ENCODE measurements at regions not wholly inside any gene's neighbourhood (a gene's known extent, or its start where the extent isn't known, plus 50 kb on each side); places are given as distances from the start of the nearest gene placed in this dataset.

DNA sequence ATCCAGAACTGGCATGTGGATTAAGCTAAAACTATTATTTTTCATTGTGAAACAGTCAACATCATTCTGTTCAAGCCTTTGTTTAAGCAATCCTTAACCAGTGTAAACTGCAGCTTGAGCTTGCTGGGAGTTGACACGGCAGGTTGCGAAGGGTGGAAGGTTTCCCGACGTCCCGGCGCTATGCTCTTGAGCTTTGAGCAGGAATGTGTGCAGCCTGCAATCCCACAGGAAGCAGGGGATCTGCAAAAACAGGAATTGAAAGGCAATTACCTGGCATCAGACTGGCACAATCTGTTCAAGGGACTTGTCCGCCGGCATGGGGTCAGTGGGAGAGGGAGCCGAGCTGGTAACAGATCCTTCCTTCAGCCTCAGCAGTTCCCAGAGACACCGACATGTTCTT is 586.7 kb upstream of the SGCG start:
- ChIA-PET POLR2A (no interaction called here), CTCF (no interaction called here)
- no peaks in the 10 kb centered on the region for H3K9me3 ChIP-seq (ENCODE audit: control insufficient read depth, insufficient read depth, low read depth, low read length)
- peaks cover 4% of the 10 kb centered on the region; the same call in 1 of the 2 replicates for H3K4me1 ChIP-seq (ENCODE audit: control insufficient read depth, insufficient read depth, low read length)
- H3K27ac ChIP-seq (ENCODE audit: extremely low read depth, low read depth, low read length) = no peak overlapping the region
- H3K4me3 ChIP-seq (ENCODE audit: low read depth, low read length) = no peak overlapping the region
- TF ChIP-seq SCRT1 (tag by site-specific recombination; IDR thresholded peaks at IDR 0.05; ENCODE audit: borderline replicate concordance) = no peak
- TF ChIP-seq OVOL3 (tag by site-specific recombination; IDR thresholded peaks at IDR 0.05) = no peak
- no peak for TF ChIP-seq ZNF302 (tag by site-specific recombination; IDR thresholded peaks at IDR 0.05; ENCODE audit: low read depth)
- no peak for TF ChIP-seq ZFP37 (tag by site-specific recombination; IDR thresholded peaks at IDR 0.05)
- H3K36me3 ChIP-seq (ENCODE audit: control insufficient read depth in 2 of 2, insufficient read depth in 1 of 2, low read length in 2 of 2) = no peaks in the 10 kb centered on the region

DNA sequence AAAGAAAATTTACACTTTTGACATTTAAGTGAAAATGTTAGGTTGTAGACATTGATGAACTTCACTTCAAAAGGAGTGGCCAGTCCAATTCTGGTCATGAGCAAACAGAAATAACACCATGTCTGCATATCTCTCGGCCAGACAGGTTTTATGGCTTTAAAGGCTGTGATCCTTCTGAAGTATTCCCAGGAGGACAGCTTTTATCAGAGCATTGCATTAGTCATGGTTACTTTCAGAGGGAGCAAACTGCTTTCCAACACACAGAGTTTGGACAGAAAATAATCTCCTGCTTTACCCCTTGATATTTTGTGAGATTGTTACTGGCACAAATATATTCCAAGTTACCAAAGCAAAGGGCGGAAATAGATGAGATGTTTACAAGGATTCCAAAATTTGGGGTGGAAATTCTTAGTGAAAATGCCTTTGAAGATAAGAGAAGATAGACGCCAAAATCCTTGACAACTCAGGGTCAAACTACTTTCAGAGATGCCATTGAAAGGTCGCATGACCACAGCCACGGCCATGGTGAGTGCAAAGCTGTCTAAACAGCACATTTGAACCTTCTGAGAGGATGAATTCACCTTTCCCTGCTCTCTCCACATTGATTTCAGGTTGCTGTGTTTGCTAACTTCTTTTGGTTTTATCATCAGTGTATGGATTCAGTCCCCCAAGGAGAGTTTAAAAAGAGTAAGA is 584.5 kb upstream of the SGCG start:
- ChIA-PET CTCF (no interaction called here), POLR2A (no interaction called here)
- Histone ChIP-seq H3K4me1 (ENCODE audit: control insufficient read depth, insufficient read depth, low read length) (peaks cover 4% of the 10 kb centered on the region; the same call in 1 of the 2 replicates), H3K27ac (ENCODE audit: extremely low read depth, low read depth, low read length) (no peak overlapping the region; the same call in 1 of the 2 replicates), H3K9me3 (ENCODE audit: control insufficient read depth, insufficient read depth, low read depth, low read length) (no peaks in the 10 kb centered on the region), H3K36me3 (ENCODE audit: control insufficient read depth in 2 of 2, insufficient read depth in 1 of 2, low read length in 2 of 2) (no peaks in the 10 kb centered on the region), H3K4me3 (ENCODE audit: low read depth, low read length) (no peak overlapping the region)
- TF ChIP-seq, protein P1, sequence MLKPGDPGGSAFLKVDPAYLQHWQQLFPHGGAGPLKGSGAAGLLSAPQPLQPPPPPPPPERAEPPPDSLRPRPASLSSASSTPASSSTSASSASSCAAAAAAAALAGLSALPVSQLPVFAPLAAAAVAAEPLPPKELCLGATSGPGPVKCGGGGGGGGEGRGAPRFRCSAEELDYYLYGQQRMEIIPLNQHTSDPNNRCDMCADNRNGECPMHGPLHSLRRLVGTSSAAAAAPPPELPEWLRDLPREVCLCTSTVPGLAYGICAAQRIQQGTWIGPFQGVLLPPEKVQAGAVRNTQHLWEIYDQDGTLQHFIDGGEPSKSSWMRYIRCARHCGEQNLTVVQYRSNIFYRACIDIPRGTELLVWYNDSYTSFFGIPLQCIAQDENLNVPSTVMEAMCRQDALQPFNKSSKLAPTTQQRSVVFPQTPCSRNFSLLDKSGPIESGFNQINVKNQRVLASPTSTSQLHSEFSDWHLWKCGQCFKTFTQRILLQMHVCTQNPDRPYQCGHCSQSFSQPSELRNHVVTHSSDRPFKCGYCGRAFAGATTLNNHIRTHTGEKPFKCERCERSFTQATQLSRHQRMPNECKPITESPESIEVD (tag by site-specific recombination; IDR thresholded peaks at IDR 0.05) = 0 out of 2 replicates have a peak, but pooled peaks have one; percentile 22
- TF ChIP-seq GLI2 (tag by site-specific recombination; IDR thresholded peaks at IDR 0.05; ENCODE audit: borderline replicate concordance, low read depth) (no peak), ZNF202 (tag by site-specific recombination; IDR thresholded peaks at IDR 0.05; ENCODE audit: borderline replicate concordance) (no peak), ZNF114 (tag by site-specific recombination; IDR thresholded peaks at IDR 0.05) (no peak), ZNF521 (tag by site-specific recombination; IDR thresholded peaks at IDR 0.05) (no peak), ZNF335 (tag by site-specific recombination; conservative IDR thresholded peaks at IDR 0.05) (no peak), TRIM28 (IDR thresholded peaks at IDR 0.05; ENCODE audit: borderline replicate concordance, low read length) (peak; percentile 70; the same call in 1 of the 2 replicates), ZNF302 (tag by site-specific recombination; IDR thresholded peaks at IDR 0.05; ENCODE audit: low read depth) (no peak), MYNN (tag by site-specific recombination; IDR thresholded peaks at IDR 0.05; ENCODE audit: borderline replicate concordance) (no peak), SALL2 (tag by site-specific recombination; IDR thresholded peaks at IDR 0.05; ENCODE audit: borderline replicate concordance) (no peak), ZNF292 (tag by site-specific recombination; IDR thresholded peaks at IDR 0.05; ENCODE audit: borderline replicate concordance, low read depth) (no peak), ZNF510 (tag by site-specific recombination; IDR thresholded peaks at IDR 0.05; ENCODE audit: insufficient replicate concordance) (no peak), ZNF184 (tag by site-specific recombination; IDR thresholded peaks at IDR 0.05) (no peak), TCF7L2 (IDR thresholded peaks at IDR 0.05; ENCODE audit: borderline replicate concordance, low read depth, low read length) (peak; percentile 94), ZNF776 (tag by site-specific recombination; IDR thresholded peaks at IDR 0.05; ENCODE audit: borderline replicate concordance) (no peak), ZNF558 (tag by site-specific recombination; IDR thresholded peaks at IDR 0.05) (no peak)
- TF ChIP-seq, protein P2, sequence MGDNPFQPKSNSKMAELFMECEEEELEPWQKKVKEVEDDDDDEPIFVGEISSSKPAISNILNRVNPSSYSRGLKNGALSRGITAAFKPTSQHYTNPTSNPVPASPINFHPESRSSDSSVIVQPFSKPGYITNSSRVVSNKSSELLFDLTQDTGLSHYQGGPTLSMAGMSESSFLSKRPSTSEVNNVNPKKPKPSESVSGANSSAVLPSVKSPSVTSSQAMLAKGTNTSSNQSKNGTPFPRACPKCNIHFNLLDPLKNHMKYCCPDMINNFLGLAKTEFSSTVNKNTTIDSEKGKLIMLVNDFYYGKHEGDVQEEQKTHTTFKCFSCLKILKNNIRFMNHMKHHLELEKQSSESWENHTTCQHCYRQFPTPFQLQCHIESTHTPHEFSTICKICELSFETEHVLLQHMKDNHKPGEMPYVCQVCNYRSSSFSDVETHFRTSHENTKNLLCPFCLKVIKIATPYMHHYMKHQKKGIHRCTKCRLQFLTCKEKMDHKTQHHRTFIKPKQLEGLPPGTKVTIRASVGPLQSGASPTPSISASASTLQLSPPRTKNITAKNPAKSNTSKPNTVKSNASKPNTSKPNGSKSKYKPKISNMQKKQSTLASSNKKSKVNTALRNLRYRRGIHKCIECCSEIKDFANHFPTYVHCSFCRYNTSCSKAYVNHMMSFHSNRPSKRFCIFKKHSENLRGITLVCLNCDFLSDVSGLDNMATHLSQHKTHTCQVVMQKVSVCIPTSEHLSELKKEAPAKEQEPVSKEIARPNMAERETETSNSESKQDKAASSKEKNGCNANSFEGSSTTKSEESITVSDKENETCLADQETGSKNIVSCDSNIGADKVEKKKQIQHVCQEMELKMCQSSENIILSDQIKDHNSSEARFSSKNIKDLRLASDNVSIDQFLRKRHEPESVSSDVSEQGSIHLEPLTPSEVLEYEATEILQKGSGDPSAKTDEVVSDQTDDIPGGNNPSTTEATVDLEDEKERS (tag by site-specific recombination; IDR thresholded peaks at IDR 0.05) = no peak
- TF ChIP-seq, protein P3, sequence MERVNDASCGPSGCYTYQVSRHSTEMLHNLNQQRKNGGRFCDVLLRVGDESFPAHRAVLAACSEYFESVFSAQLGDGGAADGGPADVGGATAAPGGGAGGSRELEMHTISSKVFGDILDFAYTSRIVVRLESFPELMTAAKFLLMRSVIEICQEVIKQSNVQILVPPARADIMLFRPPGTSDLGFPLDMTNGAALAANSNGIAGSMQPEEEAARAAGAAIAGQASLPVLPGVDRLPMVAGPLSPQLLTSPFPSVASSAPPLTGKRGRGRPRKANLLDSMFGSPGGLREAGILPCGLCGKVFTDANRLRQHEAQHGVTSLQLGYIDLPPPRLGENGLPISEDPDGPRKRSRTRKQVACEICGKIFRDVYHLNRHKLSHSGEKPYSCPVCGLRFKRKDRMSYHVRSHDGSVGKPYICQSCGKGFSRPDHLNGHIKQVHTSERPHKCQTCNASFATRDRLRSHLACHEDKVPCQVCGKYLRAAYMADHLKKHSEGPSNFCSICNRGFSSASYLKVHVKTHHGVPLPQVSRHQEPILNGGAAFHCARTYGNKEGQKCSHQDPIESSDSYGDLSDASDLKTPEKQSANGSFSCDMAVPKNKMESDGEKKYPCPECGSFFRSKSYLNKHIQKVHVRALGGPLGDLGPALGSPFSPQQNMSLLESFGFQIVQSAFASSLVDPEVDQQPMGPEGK (tag by site-specific recombination; IDR thresholded peaks at IDR 0.05) = no peak
- TF ChIP-seq, protein P4, sequence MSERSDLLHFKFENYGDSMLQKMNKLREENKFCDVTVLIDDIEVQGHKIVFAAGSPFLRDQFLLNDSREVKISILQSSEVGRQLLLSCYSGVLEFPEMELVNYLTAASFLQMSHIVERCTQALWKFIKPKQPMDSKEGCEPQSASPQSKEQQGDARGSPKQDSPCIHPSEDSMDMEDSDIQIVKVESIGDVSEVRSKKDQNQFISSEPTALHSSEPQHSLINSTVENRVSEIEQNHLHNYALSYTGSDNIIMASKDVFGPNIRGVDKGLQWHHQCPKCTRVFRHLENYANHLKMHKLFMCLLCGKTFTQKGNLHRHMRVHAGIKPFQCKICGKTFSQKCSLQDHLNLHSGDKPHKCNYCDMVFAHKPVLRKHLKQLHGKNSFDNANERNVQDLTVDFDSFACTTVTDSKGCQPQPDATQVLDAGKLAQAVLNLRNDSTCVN (tag by site-specific recombination; optimal IDR thresholded peaks at IDR 0.05) = no peak
- TF ChIP-seq, protein P5, sequence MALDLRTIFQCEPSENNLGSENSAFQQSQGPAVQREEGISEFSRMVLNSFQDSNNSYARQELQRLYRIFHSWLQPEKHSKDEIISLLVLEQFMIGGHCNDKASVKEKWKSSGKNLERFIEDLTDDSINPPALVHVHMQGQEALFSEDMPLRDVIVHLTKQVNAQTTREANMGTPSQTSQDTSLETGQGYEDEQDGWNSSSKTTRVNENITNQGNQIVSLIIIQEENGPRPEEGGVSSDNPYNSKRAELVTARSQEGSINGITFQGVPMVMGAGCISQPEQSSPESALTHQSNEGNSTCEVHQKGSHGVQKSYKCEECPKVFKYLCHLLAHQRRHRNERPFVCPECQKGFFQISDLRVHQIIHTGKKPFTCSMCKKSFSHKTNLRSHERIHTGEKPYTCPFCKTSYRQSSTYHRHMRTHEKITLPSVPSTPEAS (tag by site-specific recombination; IDR thresholded peaks at IDR 0.05) = no peak
